ENCODE measurements at regions not wholly inside any gene's neighbourhood (a gene's known extent, or its start where the extent isn't known, plus 50 kb on each side); places are given as distances from the start of the nearest gene placed in this dataset.

DNA sequence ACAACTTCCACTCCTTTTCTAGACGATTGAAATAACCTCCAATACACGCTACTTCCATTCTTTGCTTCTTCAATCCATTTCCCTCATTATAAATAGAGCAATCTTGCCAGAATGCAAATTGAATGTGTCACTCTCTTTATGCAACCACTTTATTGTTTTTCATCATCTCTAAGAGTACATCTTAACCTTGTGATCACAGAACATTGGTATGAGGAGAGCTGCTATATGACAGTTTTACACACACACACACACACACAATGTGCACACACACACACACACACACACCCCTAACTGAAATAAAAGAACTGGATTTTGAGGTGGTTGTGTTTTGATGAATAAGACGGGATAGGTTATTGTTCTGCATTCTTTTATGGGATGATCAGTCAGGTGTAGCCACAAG, 187.0 kb downstream of the HDGFL1 start:
- TF ChIP-seq, protein P1, sequence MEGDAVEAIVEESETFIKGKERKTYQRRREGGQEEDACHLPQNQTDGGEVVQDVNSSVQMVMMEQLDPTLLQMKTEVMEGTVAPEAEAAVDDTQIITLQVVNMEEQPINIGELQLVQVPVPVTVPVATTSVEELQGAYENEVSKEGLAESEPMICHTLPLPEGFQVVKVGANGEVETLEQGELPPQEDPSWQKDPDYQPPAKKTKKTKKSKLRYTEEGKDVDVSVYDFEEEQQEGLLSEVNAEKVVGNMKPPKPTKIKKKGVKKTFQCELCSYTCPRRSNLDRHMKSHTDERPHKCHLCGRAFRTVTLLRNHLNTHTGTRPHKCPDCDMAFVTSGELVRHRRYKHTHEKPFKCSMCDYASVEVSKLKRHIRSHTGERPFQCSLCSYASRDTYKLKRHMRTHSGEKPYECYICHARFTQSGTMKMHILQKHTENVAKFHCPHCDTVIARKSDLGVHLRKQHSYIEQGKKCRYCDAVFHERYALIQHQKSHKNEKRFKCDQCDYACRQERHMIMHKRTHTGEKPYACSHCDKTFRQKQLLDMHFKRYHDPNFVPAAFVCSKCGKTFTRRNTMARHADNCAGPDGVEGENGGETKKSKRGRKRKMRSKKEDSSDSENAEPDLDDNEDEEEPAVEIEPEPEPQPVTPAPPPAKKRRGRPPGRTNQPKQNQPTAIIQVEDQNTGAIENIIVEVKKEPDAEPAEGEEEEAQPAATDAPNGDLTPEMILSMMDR (IDR thresholded peaks at IDR 0.05), result no peak
- no peak for TF ChIP-seq POLR2A (IDR thresholded peaks at IDR 0.05)
